ENCODE measurements at regions not wholly inside any gene's neighbourhood (a gene's known extent, or its start where the extent isn't known, plus 50 kb on each side); places are given as distances from the start of the nearest gene placed in this dataset.
A peak's percentile ranks its signal among the peaks of the same experiment; 100 is the strongest.

DNA sequence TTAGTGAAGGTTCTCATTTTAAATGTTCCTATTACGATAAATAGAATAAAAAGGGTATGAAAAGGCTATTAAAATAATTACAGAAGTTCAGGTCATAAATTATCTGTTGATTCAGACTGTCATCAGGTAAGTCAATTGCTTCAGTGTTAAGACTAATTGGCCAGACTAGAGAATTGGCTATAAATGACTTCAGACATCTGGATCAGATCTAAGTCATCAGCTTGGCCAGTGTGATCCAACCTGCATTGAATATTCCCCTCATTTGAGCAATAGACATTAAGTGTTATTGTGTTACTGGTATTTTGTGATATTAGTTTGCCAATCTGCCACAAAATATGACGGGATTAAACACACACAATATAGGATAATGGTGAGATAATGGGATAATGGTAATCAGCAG lies 377.6 kb upstream of the CITED2 start:
- Mint-ChIP-seq H3K4me3 (ENCODE audit: unreplicated experiment) (no peak overlapping the region), H3K27ac (ENCODE audit: unreplicated experiment) (no peak overlapping the region), H3K27me3 (ENCODE audit: low read depth, unreplicated experiment) (no peaks in the 10 kb centered on the region), H3K4me1 (ENCODE audit: low read depth, unreplicated experiment) (peaks cover 42% of the 10 kb centered on the region), H3K36me3 (ENCODE audit: low read depth, unreplicated experiment) (no peaks in the 10 kb centered on the region), H3K9me3 (ENCODE audit: unreplicated experiment) (no peaks in the 10 kb centered on the region)
- no peak for TF ChIP-seq CTCF (IDR thresholded peaks at IDR 0.05; ENCODE audit: insufficient read depth, low read depth, low read length)
- no peak for TF ChIP-seq EZH2 (IDR thresholded peaks at IDR 0.05; ENCODE audit: insufficient read depth, low read length)
- H3K4me2 ChIP-seq (ENCODE audit: low read length) = no peak overlapping the region
- peak; percentile 20 for FAIRE-seq
- no peak overlapping the region for H3K9ac ChIP-seq (ENCODE audit: low read length)
- H4K20me1 ChIP-seq (ENCODE audit: insufficient read depth, low read length) = no peaks in the 10 kb centered on the region
- no peak overlapping the region for H2AFZ ChIP-seq (ENCODE audit: low read depth, low read length)
- no peak for DNase-seq (ENCODE audit: low read depth)
- H3K4me1 ChIP-seq (ENCODE audit: insufficient read depth, low read length) = peaks cover 23% of the 10 kb centered on the region
- H3K4me3 ChIP-seq (ENCODE audit: insufficient read depth, low read depth, low read length) = no peak overlapping the region
- no peaks in the 10 kb centered on the region for H3K27me3 ChIP-seq (ENCODE audit: insufficient read depth, low read length)
- H3K36me3 ChIP-seq (ENCODE audit: insufficient read depth, low read length) = no peaks in the 10 kb centered on the region
- H3K9me3 ChIP-seq (ENCODE audit: insufficient read depth, low read depth, low read length) = no peaks in the 10 kb centered on the region
- no peaks in the 10 kb centered on the region for H3K79me2 ChIP-seq (ENCODE audit: insufficient read depth, low read length)
- no peak overlapping the region for H3K27ac ChIP-seq (ENCODE audit: low read depth, low read length)

GRCh38 chr6:139751179-139751578 lies 376.7 kb upstream of the CITED2 start:
- DNase-seq (ENCODE audit: low read depth) (no peak), FAIRE-seq (no peak)
- H3K4me3 ChIP-seq (ENCODE audit: insufficient read depth, low read depth, low read length) = no peak overlapping the region
- no peak overlapping the region for H3K4me2 ChIP-seq (ENCODE audit: low read length)
- no peak overlapping the region for H3K9ac ChIP-seq (ENCODE audit: low read length)
- peaks cover 23% of the 10 kb centered on the region for H3K4me1 ChIP-seq (ENCODE audit: insufficient read depth, low read length)
- no peak overlapping the region for H2AFZ ChIP-seq (ENCODE audit: low read depth, low read length)
- Mint-ChIP-seq H3K27ac (ENCODE audit: unreplicated experiment) (no peak overlapping the region), H3K4me1 (ENCODE audit: low read depth, unreplicated experiment) (peaks cover 45% of the 10 kb centered on the region), H3K36me3 (ENCODE audit: low read depth, unreplicated experiment) (no peaks in the 10 kb centered on the region), H3K9me3 (ENCODE audit: unreplicated experiment) (no peaks in the 10 kb centered on the region), H3K4me3 (ENCODE audit: unreplicated experiment) (no peak overlapping the region), H3K27me3 (ENCODE audit: low read depth, unreplicated experiment) (no peaks in the 10 kb centered on the region)
- H3K79me2 ChIP-seq (ENCODE audit: insufficient read depth, low read length) = no peaks in the 10 kb centered on the region
- TF ChIP-seq CTCF (IDR thresholded peaks at IDR 0.05; ENCODE audit: insufficient read depth, low read depth, low read length) = no peak
- TF ChIP-seq EZH2 (IDR thresholded peaks at IDR 0.05; ENCODE audit: insufficient read depth, low read length) = no peak
- no peaks in the 10 kb centered on the region for H3K27me3 ChIP-seq (ENCODE audit: insufficient read depth, low read length)
- no peaks in the 10 kb centered on the region for H3K9me3 ChIP-seq (ENCODE audit: insufficient read depth, low read depth, low read length)
- peak overlapping the region; percentile 14 for H3K27ac ChIP-seq (ENCODE audit: low read depth, low read length)
- no peaks in the 10 kb centered on the region for H4K20me1 ChIP-seq (ENCODE audit: insufficient read depth, low read length)
- H3K36me3 ChIP-seq (ENCODE audit: insufficient read depth, low read length) = no peaks in the 10 kb centered on the region

DNA sequence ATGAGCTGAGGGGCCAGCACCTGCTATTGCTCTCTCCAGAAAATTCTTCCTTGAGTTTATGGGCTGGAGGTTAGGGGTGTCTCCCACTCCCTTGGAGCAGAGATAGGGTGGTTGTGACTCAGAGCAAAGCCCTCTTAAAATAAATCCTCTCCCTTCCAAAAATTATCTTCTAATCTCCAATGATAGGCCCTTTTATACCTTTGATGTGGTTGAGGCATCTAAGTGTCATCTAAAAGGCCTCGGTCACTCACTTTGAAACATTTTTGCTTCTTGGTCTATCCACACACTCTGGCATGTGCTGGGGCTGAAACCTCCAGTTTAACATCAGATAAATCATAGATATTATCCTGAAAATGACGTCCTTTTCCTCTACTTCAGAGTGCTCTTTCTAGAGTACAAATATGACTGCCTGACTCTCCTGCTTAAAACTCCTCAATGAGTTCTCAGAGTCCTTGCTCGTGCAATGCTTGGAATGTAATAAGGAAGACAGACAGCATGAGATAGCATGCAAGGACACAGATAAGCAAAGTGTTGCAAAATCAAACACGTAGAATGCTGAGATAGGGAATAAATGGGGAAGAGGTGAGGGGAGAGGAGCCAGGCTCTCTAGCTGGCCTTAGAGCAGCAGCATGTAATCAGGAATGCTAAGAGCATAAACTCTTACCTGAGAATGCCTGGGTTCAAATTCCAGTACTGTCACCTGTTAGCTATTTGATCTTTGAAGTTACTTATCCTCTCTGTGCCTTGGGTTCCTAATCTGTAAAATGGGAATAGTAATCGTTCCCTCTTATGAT lies 374.1 kb upstream of the CITED2 start:
- Histone ChIP-seq H2AFZ (ENCODE audit: low read depth, low read length) (no peak overlapping the region), H3K9ac (ENCODE audit: low read length) (no peak overlapping the region), H3K27ac (ENCODE audit: low read depth, low read length) (no peak overlapping the region), H3K4me1 (ENCODE audit: insufficient read depth, low read length) (peaks cover 18% of the 10 kb centered on the region), H4K20me1 (ENCODE audit: insufficient read depth, low read length) (no peaks in the 10 kb centered on the region), H3K4me3 (ENCODE audit: insufficient read depth, low read depth, low read length) (no peak overlapping the region), H3K79me2 (ENCODE audit: insufficient read depth, low read length) (no peaks in the 10 kb centered on the region), H3K4me2 (ENCODE audit: low read length) (peak overlapping the region; percentile 1), H3K36me3 (ENCODE audit: insufficient read depth, low read length) (no peaks in the 10 kb centered on the region), H3K9me3 (ENCODE audit: insufficient read depth, low read depth, low read length) (no peaks in the 10 kb centered on the region), H3K27me3 (ENCODE audit: insufficient read depth, low read length) (no peaks in the 10 kb centered on the region)
- Mint-ChIP-seq H3K4me1 (ENCODE audit: low read depth, unreplicated experiment) (peaks cover 32% of the 10 kb centered on the region), H3K36me3 (ENCODE audit: low read depth, unreplicated experiment) (no peaks in the 10 kb centered on the region), H3K27me3 (ENCODE audit: low read depth, unreplicated experiment) (no peaks in the 10 kb centered on the region), H3K4me3 (ENCODE audit: unreplicated experiment) (no peak overlapping the region), H3K9me3 (ENCODE audit: unreplicated experiment) (no peaks in the 10 kb centered on the region), H3K27ac (ENCODE audit: unreplicated experiment) (no peak overlapping the region)
- DNase-seq (ENCODE audit: low read depth) (peak; percentile 83), FAIRE-seq (no peak)
- no peak for TF ChIP-seq CTCF (IDR thresholded peaks at IDR 0.05; ENCODE audit: insufficient read depth, low read depth, low read length)
- no peak for TF ChIP-seq EZH2 (IDR thresholded peaks at IDR 0.05; ENCODE audit: insufficient read depth, low read length)
